Pancreas (tissue), 10 donors: ENCODE measurements at regions not wholly inside any gene's neighbourhood (a gene's known extent, or its start where the extent isn't known, plus 50 kb on each side); places are given as distances from the start of the nearest gene placed in this dataset.

Source experiments
- ATAC-seq, 4 donors: fragments of 200-7000 bp; cut with Tn5 transposase; one replicate each; pipeline versions ENCODE4 v1.8.0 to v1.9.1; 2020; ENCODE audit warnings: mild to moderate bottlenecking in 4 of 4, moderate library complexity in 4 of 4
- DNase-seq, 6 donors: peaks; one replicate each; pipeline ENCODE4 v3.0.0-alpha.2; 2020
- FAIRE-seq: peaks from 2 replicates; lab custom pipeline; 2012; peaks lifted over from hg19 to GRCh38; lab: Jason Lieb, UNC
- H3K27ac ChIP-seq, 4 donors: fragments of 200-600 bp; sonication (generic); 1 replicate in 3 of 4; 2 replicates in 1 of 4; pipeline versions ENCODE4 v1.5.0 to v1.8.0; 2020
- H3K27me3 ChIP-seq, 4 donors: fragments of 200-600 bp; one replicate each; pipeline ENCODE4 v1.8.0; 2021
- H3K36me3 ChIP-seq, 3 donors: fragments of 200-600 bp; sonication (generic) in 1 of 3; one replicate each; pipeline versions ENCODE4 v1.5.0 to v1.8.0; 2020 to 2021
- H3K4me1 ChIP-seq, 3 donors: fragments of 200-600 bp; one replicate each; pipeline ENCODE4 v1.8.0; 2021
- H3K4me3 ChIP-seq, 4 donors: fragments of 200-600 bp; sonication (generic) in 2 of 4; one replicate each; pipeline versions ENCODE4 v1.5.0 to v1.8.0; 2020 to 2021
- H3K9me3 ChIP-seq, 4 donors: fragments of 200-600 bp; one replicate each; pipeline ENCODE4 v1.8.0; 2021
- CTCF ChIP-seq, 4 donors: fragments of 200-600 bp; sonication (generic) in 3 of 4; IDR thresholded peaks; one replicate each; pipeline versions ENCODE4 v1.5.0 to v1.8.0; 2021; ENCODE audit warnings: antibody characterized with exemption in 4 of 4
- WGBS, 2 donors: extraction: QIAGEN DNeasy Blood & Tissue Kit; methylation state at CpG; one replicate each; pipeline ENCODE4 v1.1.7; 2013; 5-methylcytosine and 5-hydroxymethylcytosine counted together
- intact Hi-C, 3 donors: fragments of 100-400 bp; cut with DNase I; formaldehyde crosslinking; loops; one replicate each; pipeline versions ENCODE4 v1.11.1 to v1.14.2; 2022
- donor health status: healthy with polysubstance abuse.
- donor health status: DM: no; HTN: no; CAD: no; lungs with moderate emphysema.
- donor health status: DM: no; HTN: no; CAD: no.
- donor health status: control.
- donor health status: control.
- donor health status: Bipolar disorder and iron deficiency.
- donor health status: DM: yes; HTN: yes; CAD: no.
- donor health status: DM: no; HTN: no; CAD: no.
- donor health status: DM: no; HTN: no; CAD: no.
- donor health status: DM: yes; HTN: yes; CAD: no.

GRCh38 chr11:79637219-79637618 is 196.4 kb upstream of the TENM4 start:
- Histone ChIP-seq H3K4me3 (no peak overlapping the region), H3K36me3 (no peaks in the 10 kb centered on the region), H3K27ac (no peak overlapping the region), H3K9me3 (no peaks in the 10 kb centered on the region), H3K27me3 (no peaks in the 10 kb centered on the region), H3K4me1 (no peaks in the 10 kb centered on the region)
- ATAC-seq (no peak), FAIRE-seq (no peak), DNase-seq (no peak)
- 67 to 72% methylated on average over 6 of the region's 6 CpGs for WGBS, 2 donors
- intact Hi-C loops, result no loop called here
- TF ChIP-seq CTCF (IDR thresholded peaks at IDR 0.05), result no peak

- WGBS, 2 donors, result 85 to 90% methylated on average over 3 of the region's 3 CpGs
- ATAC-seq, result no peak
- H3K4me3 ChIP-seq, result no peak overlapping the region
Observed at GRCh38 chr11:79634905-79635304, 194.1 kb upstream of the TENM4 start.

GRCh38 chr11:79627281-79627680 is 186.5 kb upstream of the TENM4 start:
- Histone ChIP-seq H3K4me1 (no peaks in the 10 kb centered on the region), H3K4me3 (no peak overlapping the region), H3K9me3 (no peaks in the 10 kb centered on the region), H3K27ac (no peak overlapping the region), H3K36me3 (no peaks in the 10 kb centered on the region), H3K27me3 (peaks cover 0 to 4% (median 0%) of the 10 kb centered on the region in 4 donors)
- intact Hi-C loops, result no loop called here
- ATAC-seq (no peak), DNase-seq (no peak), FAIRE-seq (no peak)
- WGBS, 2 donors, result 49 to 55% methylated on average over 6 of the region's 6 CpGs
- TF ChIP-seq CTCF (IDR thresholded peaks at IDR 0.05), result no peak

More at GRCh38 chr11:79634905-79635304, 194.1 kb upstream of the TENM4 start:
- no peak for TF ChIP-seq CTCF (IDR thresholded peaks at IDR 0.05)
- Histone ChIP-seq H3K4me1 (no peaks in the 10 kb centered on the region), H3K27ac (no peak overlapping the region), H3K9me3 (no peaks in the 10 kb centered on the region), H3K27me3 (no peaks in the 10 kb centered on the region), H3K36me3 (no peaks in the 10 kb centered on the region)
- DNase-seq (no peak), FAIRE-seq (no peak)
- intact Hi-C loops, result no loop called here

GRCh38 chr11:79626135-79627075 is 185.6 kb upstream of the TENM4 start:
- Histone ChIP-seq H3K9me3 (no peaks in the 10 kb centered on the region), H3K27me3 (peaks cover 0 to 4% (median 0%) of the 10 kb centered on the region in 4 donors), H3K4me1 (no peaks in the 10 kb centered on the region), H3K4me3 (no peak overlapping the region), H3K27ac (no peak overlapping the region), H3K36me3 (no peaks in the 10 kb centered on the region)
- ATAC-seq (peak in 1 of 4 donors; percentile 40), DNase-seq (no peak), FAIRE-seq (no peak)
- TF ChIP-seq CTCF (IDR thresholded peaks at IDR 0.05), result no peak
- intact Hi-C loops, result no loop called here
- 59 to 64% methylated on average over 4 of the region's 4 CpGs for WGBS, 2 donors

- no peaks in the 10 kb centered on the region for H3K9me3 ChIP-seq
- WGBS, 2 donors, result 49 to 66% methylated on average over 2 of the region's 2 CpGs
- no peak for TF ChIP-seq CTCF (IDR thresholded peaks at IDR 0.05)
- H3K27me3 ChIP-seq, result peaks cover 0 to 3% (median 0%) of the 10 kb centered on the region in 4 donors
- H3K4me3 ChIP-seq, result no peak overlapping the region
- no peak for DNase-seq
- intact Hi-C loops, result no loop called here
- ATAC-seq, result no peak
- no peak overlapping the region for H3K27ac ChIP-seq
- FAIRE-seq, result no peak
- H3K4me1 ChIP-seq, result no peaks in the 10 kb centered on the region
- no peaks in the 10 kb centered on the region for H3K36me3 ChIP-seq
Observed at GRCh38 chr11:79623375-79623774, 182.5 kb upstream of the TENM4 start.
